ENCODE measurements at regions not wholly inside any gene's neighbourhood (a gene's known extent, or its start where the extent isn't known, plus 50 kb on each side); places are given as distances from the start of the nearest gene placed in this dataset.

DNA sequence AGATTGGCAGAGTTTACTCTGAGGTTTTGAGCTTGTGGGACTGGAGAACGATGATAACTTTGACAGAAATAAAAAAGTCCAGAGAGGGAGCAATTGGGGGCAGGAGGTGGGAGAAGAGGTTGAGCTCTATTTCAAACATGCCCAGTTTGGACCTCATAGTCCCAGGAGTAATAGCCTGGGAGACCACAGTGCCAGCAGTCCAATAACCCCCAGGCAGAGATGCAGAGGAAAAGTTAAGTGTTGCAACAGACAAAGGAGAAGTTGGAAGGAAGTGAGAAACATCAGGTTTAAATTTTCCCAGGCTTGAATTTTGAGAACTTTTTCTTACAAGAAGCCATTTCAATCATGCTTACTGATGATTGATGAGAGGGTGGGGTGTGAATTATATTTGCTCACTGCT, 117.0 kb upstream of the GHR start:
- no peak for TF ChIP-seq CTCF (conservative IDR thresholded peaks at IDR 0.05 in 1 of 2, IDR thresholded peaks at IDR 0.05 in 1 of 2; ENCODE audit: low read depth in 1 of 2, low read length in 2 of 2)
- no peak for TF ChIP-seq EZH2 (IDR thresholded peaks at IDR 0.05; ENCODE audit: low read length, missing control alignments)

Measured in fibroblast of lung (primary cell).